ENCODE measurements at regions not wholly inside any gene's neighbourhood (a gene's known extent, or its start where the extent isn't known, plus 50 kb on each side); places are given as distances from the start of the nearest gene placed in this dataset.
"Not testable (repeated sequence)": the region's sequence is repeated elsewhere in the genome, so short reads cannot be mapped to it uniquely, and the experiment has no call there.

DNA sequence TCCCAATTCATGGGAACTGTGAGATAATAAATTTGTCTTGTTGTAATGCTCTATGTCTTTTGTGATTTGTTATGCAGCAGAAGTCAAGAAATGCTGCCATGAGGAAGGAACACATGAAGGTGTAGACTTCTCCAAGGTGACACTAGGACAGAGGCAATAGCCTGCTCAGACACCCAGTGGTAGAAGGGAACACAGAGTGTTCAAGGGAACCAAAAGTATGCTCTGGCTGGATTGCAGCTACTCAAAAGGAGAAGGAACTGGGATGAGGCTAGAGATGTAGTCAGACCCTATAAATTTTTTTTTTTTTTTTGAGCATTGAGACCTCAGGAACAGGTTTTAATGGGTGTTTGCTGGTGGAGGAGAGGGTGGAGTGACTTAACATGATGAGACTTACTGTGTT, 232.5 kb downstream of the PARP8 start:
- DNase-seq, result no peak

DNA sequence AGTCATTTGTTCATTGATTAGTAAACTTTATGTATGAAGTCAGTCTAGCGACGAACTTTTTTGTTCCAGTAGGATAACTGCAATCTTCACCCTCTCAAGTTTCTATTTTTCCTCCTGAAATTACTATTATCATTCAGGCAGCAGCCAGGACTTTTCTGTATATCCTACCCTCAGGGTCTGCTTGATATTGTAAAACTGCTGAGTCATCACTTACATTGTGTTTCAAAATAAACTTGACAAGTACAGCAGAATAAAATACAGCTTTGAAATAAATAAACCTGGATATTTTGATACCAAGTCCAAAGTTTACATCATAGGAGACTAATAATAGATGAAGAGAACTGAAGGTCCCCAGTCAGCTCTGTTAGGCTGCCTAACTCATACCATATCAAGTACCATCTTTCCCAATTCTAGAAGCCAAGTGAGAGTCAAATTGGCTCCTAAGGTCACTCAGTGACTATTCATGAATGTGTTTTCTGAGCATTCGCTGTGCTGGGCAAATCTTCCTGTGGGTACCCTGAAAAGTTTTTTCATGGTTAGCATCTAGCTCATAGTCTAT, 234.6 kb downstream of the PARP8 start:
- no peak for DNase-seq

DNA sequence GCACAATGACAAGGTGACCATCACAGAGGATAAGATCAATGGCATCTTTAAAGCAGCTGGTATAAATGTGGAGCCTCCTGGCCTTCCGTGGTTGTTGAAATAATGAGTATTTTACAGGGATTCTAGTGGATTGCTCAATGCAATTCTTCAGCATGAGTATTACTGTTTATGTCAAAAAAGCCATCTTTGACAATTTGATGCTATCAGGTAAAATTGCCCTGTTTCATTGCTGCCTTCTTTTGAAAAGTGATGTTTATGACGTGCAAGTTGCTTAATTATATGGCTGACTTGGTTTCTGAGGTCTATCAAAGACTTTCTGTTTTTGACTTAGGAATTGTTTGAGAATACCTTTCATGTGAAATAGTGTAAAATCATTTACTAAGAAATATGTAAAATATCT, 237.2 kb downstream of the PARP8 start:
- no peak for DNase-seq

DNA sequence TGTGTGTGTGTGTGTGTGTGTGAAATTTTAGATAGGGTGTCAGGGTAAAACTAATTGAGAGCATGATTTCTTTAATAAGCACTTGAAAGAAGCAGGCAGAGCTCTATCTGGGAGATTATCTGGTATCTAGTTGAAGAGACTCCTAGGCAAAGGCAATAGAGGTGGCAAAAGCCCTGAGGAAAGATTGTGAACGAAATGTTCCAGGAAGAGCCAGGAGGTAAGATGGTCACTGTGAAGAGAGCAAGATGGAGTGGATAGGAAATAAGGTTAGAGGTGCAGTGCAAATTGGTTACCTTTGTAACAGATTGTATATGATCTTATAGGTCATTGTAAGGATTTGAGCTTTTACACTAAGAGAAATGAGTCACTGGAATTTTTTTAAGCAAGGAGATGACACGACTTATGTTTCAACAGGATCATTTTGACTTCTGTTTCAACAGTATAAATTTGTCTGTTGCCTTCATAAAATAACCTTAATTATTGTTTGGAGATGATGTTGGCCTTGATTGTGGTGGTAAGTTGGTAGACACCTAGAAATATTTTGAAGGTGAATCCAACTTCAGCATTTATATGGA, 239.6 kb downstream of the PARP8 start:
- DNase-seq, result no peak

DNA sequence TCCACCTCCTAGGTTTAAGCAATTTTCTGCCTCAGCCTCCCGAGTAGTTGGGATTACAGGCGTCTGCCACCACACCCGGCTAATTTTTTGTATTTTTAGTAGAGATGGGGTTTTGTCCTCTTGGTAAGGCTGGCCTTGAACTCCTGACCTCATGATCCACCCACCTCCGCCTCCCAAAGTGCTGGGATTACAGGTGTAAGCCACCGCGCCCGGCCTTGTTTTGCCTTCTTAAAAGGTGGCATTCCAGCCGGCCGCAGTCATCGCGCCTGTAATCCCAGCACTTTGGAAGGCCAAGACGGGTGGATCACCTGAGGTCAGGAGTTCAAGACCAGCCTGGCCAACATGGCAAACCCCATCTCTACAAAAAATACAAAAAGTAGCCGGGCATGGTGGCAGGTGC, 253.7 kb downstream of the PARP8 start:
- not testable (repeated sequence) for DNase-seq

DNA sequence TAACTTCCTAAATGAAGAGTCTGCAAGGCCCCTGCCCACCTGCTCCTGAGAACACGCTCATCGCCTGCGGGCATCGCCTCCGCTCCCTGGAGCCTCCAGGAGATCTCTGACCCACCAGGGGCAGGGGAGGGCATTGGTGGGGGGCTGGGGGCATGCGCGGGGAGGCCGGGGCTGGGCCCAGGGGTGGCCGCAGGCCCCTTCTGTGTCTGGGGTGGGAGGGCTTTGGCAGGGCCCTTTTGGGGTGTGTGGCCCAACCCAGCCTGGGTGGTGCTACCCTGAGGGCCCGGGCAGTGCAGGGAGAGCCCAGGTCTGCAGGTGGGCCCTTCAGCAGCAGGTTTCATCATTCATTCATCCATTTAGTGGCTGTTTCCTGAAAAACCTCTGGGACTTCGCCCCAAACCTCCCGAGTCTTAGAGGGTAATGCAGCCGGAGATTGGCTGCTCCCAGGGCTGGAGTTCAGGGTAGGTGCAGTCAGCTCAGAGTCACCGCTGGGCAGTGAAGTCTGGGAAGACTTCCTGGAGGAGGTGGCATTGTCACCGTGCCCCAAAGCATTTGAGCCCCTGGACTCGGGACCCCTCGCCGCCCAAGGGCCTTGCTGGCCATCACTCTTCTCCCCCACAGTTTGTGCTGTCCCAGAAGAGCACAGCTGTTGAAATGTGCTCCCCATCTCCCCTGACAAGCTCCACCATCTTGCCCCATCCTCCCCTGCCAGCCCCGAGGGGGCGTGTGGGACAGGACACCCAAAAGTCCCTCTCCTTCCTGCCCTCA, 255.1 kb downstream of the PARP8 start:
- no peak for DNase-seq

DNA sequence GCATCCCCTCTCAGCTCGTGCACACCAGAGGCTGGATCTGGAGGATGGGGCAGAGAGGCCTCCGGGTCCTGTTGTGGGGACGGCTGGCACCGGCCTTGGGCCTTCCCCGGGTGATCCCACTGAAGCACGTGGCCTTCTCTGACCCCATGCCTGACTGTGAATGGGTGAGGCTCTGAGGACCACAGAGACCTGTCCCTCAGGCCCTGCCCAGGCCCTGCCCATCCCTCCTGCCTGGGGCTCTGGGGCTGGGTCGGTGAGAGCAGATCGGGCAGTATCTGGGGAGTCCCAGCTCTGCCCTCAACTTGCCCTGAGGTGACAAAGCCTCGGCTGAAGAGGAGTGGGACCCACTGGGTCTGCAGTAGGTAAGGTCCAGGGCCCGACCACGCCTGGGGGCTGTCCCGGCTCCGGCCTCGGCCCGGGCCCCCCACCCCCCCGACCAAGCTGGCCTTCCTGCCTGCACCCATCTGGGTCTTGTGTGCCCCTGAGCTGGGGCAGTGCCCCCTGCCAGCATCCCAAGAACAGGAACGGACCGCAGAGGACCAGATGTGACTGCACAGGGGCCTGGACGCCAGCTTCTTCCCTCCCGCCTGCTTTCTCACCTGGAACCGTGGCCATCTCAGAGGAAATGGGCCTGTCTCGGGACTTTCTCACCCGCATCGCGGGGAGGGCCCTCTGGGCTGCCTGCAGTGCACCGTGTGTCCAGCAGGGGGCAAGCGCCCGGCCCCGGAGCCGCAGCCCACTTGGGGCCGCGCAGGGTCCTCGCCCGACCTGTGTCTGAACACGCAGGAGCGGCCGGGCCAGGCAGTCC, 255.9 kb downstream of the PARP8 start:
- not testable (repeated sequence) for DNase-seq

DNA sequence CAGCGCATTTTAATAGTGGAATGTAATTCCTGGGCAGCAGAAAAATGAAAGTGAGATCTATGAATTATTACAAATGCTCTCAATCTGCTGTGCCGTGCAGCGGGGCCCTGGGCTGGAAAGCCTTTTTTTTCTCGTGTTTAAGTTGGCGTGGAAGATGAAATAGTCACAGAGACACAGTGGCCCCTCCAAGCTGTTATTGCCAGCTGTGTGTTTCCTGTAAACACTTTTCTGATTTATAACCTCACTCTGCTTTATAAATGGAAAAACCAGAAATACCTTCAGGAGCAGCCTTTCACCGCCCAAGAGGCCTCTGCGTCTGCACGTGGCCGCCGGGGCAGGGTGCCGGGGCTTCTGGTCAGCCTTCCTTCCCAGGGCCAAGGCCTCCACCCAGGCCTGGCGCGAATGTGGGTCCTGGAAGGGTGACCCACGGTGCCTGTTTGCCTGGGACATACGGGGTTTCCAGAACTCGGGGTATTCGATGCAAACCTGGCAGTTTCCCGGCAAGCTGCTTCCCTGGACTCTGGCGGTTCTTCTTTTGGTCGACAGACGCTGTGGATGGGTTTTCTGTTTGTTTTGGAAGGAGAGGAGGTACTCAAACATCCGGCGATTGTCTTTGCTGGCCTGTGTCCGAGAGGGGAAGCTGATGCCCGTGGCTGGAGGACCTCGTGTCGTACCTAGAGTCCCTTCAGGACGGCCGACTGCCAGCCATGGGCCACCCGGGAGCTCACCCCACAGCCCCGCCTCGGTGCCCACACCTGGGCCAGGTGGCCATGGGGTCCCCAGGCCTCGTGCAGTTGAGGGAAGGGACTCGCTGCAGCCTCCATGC, 256.7 kb downstream of the PARP8 start:
- no peak for DNase-seq

DNA sequence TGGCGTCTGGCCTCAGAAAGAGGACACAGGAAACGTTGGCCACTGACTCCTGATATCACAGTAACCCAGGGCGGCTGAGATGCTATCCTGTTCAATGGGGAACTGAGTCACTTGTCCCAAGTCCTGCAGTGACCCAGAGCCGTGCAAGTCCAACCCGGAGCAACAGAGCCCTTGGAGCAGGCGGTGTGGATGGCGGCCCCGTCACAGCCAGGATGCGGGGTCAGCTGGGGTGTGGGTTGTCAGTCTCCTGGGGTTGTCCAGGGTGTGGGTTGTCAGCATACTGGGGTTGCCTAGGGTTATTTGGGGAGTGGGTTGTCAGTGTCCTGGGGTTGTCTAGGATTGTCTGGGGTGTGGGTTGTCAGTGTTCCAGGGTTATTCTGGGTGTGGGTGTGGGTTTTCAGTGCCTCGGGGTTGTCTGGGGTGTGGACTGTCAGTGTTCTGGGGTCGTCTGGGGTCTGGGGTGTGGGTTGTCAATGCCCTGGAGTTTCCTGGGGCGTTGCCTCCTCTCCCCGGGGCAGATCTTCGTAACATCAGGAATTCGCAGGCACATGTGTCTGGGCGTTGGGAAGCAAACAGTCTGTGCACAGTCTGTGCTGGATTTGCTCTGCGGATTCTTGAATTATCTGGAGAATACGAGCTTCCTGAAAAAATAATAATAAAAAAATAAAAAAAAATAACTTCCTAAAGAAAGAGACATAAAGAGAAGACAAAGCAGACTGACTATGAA, 257.5 kb downstream of the PARP8 start:
- DNase-seq, result no peak

DNA sequence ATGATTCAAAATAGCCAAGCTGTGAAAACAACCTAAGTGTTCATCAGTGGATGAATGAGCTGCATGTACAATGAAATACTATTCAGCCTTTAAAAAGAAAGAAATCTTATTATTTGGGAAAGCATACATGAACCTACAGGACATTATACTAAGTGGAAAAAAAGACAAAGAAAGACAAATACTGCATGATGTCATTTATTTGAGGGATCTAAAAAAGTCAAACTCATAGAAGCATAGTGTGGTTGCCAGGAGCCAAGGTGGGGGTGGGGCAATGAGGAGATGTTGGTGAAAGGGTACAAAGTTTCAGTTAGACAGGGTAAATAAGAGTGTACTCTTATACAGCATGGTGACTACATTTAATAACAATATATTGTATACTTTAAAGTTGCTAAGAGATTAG, 261.5 kb downstream of the PARP8 start:
- no peak for DNase-seq

DNA sequence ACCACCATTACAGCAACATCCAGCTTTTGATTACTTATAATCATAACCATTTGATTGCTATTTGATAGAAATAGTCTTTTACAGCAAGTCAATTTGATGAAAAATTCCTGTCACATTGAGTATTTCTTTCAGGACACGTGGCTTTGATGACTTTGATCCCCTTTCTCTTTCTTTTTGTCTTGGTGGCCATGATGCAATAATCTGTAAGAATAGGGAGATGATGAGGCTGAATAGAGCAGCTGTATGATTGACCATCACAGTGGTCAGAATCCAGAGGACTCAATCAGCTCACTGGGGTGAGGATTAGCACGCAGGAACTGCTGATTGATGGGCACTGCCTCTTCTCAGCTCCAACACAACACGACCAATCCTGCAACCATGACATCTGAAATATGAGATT, 262.7 kb downstream of the PARP8 start:
- DNase-seq, result no peak

DNA sequence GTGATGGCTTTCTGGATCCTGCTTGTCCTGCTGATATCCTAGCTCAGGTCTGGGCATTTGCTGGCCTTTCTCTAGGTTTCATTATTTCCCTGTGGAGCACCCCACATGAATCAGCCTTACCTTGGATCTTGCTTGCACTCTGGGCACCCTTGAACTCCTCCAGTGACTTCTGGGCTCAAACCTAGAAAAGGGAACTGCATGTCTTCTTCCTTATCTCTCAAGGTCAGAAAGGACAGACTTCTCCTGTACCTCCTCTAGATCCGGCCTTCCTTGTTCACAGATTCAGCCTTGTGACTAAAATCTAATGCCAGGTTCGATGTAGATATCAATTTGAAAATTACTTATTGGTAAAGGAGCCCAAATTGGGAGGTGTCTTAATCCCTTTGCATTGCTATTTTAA, 267.9 kb downstream of the PARP8 start:
- no peak for DNase-seq

DNA sequence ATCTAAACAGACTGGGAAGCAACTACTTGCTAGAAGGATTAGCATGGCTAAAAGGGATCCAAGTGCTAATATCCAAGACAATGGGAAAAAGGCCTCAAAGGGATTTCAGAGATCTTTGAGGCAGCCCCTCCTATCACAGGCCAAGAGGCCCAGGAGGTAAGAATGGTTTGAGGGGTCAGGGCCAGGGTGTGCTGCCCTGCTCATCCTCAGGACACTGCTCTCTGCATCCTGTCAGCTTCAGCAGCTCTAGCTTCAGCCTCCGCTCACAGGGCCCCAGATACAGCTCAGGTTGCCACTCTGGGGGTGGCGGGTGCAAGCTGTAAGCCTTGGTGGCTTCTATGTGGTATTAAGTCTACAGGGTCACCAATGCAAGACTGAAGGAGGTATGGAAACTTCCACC, 278.7 kb downstream of the PARP8 start:
- DNase-seq, result no peak

DNA sequence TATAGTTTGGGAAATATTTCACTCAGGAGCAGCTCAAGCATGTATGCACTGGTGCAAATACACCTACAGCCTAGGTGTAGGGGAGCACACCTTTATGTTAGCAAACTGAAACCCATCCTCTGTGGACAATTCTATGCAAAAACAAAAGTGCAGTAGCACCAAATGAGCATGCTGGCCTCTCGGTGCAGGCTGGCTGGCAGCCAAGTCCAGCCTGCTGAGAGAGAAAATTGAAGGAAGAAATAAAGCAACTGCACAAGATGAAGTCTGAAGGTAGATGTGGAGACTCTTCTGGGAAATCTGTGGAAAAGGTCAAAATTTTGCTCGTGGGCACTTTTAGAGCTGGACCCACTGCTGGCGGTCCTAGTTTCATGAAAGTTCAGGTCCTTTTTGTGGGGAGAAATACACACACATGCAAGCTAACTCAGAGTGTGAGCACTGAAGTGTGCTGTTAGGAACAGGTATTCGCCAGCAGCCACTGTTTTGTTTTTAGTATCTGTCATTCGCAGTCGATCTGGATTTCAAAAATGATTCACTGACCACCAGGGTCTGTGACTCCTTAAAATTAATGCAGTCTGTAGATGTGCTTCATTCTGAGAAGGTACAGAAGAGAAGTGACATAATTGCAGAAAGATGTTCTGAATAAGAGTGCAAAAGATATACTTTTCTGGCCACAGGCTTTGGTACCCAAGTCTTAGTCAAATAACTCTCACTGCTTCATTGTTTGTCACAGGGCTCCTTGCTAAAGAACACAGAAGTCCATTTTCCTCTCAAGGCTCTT, 281.7 kb downstream of the PARP8 start:
- no peak for DNase-seq

DNA sequence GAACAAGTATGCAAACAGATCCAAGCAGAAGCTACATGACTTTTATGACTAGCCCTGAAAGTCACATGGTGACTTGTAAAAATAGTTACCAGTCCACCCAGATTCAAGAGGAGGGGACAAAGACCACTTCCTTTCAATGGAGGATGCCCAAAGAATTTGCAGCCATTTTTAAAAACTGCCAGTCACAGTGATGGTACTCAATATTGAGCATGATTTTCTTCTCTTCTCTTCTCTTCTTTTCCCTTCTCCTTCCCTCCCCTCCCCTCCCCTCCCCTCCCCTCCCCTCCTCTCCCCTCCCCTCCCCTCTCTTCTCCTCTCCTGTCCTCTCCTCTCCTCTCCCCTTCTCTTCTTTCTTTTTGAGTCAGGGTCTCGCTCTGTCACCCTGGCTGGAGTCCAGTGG, 286.9 kb downstream of the PARP8 start:
- DNase-seq, result no peak

DNA sequence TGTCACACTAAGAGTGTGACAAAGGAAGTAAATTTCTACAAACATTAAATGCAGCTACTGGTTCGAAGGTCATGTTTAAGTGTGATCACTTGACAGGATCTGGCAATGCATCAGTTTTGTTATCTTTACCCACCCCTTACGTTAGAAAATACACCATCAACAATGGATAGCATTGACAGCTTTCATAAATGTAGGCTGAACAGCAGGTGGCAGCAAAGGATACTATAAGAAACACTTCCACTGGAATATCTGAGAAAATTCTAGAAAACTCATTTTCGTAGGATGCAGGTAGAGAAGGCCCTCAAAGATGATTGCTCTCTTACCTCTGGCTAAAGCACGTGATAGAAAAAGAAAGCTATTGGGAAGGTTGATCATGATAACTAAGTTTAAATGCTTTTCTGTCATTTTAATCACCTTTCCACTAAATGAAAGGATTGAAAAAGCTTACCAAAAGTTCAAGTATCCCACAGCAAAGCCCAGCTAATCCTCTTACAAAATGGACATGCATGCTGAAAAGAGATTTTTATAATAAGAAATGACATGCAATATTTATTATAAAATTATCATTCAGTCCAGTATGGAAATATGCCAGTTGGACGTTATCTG, 292.5 kb downstream of the PARP8 start:
- DNase-seq, result no peak

DNA sequence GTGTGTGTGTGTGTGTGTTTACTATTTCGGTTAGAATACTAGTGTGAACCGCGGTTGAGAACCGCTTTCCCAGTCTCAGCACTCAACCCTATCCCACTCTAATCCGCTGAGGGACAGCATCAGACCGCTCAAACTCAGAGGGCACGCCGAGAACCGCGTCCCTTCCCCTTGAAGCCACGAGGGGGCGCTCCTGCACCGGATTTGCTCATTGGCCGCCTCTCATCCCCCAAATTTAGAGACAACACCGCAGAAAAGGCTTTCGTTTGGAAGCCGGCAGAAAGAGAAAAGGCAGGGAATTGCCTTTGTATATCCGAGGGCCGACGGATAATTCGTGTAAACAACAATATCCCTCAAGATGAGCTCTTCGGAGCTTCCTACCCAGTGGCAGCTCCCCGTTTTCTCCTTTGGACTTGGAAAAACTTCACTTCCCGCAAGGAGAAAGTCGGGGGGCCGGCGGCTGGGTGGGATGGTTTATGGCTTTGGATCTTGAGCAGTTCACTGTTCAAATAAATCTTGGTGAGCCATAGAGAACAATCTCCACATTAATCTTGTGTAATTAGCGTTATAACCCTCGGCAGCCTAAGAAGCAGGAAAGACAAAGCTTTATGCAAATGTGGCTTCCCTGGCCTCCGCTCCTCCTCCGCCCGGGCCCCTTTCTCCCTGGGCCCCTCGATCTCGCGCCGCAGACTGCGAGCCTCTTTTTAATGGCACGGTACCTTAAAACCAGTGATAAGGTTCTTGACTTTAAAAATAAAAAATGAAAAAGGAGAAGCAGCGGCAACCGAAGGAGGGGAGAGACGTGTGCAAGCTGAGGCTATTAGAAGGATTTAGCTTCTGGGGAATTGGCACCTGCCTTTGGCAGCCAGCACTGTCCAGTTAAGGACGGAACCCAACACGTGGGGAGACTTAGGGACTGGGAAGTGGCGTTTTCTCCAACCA, 296.8 kb downstream of the PARP8 start:
- DNase-seq, result peak; percentile 54

DNA sequence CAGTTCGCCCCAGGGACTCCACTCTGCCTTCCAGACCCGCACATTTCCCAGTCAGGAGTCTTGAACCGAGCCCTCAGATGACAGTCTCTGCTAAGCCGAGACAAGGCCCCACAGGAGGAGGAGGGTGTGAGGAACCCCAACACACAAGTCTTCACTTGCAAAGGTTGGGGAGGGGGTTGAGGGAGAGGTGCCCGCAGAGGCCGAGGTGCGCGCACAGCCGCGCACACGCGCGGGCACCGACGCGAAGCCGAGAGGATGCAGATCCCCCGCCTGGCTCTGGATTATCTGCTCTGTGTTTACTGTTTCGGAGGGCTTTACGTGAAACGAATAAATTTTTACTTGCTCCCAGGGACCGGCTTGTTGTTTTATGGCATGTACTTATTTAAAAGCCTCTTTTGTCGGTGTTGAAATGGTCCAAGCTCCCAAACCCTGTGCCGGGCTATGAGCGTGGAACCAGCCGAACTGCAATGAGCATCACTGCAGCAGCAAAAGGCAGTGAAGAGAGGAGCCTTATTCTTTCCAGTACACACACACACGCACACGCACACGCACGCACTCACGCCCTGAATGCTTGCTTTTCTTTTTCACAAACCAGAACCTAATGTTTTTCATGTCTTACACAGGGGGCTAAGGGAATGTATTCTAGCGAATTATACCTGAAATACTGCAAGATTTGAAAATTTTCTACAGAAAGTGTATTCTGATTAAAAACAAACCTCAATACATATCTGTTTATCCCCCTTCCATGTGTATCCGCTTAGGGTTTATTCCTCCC, 297.7 kb downstream of the PARP8 start:
- DNase-seq, result no peak

Data from NCI-H1048 (cell line).